ENCODE measurements at regions not wholly inside any gene's neighbourhood (a gene's known extent, or its start where the extent isn't known, plus 50 kb on each side); places are given as distances from the start of the nearest gene placed in this dataset.
A peak's percentile ranks its signal among the peaks of the same experiment; 100 is the strongest.

DNA sequence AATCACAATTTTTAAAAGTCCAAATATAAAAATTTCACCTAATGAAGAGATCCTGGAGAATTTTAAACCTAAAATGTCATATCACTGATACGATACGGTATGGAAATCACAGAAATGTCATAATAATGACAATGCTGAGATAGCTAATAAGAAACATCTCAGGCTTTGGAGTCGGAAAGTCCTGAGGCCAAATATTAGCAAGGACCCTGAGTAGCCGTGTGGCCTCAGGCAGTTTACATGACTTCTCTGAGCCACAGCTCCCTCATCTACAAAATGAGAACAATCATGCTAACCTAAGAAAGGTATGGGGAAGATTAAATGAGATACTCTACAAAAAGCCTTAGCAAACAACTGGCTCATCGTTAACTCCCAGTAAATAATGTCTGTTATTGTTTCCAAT is 100.9 kb upstream of the NEBL start:
- H3K4me3 Mint-ChIP-seq (ENCODE audit: unreplicated experiment): no peak overlapping the region
- POLR2A ChIA-PET: no interaction called here

DNA sequence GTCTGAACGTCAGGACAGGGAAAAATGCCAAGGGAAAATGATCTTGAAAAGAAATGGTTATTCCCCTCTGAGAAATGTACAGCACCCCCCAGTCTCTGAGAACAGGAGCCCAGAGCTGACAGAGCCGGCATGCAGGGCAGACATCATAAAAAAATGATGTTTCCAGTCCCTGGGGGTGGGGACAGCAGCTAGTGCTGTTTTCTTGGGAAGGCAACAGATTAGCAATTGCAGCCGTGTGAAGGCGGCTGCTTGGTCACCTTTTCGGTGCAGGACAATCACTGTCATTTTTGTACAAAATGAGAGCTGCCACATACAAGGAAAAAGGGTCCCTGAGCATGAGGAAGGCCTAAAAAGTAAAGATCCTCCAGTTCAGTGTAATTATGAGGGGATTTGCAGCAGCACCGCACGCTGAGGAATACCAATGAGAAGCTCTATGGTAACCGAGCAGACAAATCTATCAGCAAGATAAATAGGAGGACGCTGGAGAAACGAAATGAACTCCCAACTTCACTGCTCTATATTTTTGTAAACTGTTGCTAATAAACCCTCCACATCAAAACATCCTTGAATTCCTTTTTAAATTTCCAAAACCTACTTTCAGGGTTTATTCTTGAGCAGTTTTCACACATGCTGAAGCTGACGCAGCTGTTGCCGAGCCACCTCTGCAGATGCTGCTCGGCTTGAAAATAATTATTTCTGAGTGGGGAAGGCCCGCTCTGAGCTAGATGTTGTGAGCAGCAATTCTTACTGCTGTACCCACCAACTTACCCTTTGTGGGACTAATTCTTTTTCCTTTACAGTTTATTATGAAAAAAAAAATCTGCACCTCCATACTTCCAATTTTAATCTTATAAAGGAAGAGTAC is 98.2 kb upstream of the NEBL start:
- TF ChIP-seq, protein P1, sequence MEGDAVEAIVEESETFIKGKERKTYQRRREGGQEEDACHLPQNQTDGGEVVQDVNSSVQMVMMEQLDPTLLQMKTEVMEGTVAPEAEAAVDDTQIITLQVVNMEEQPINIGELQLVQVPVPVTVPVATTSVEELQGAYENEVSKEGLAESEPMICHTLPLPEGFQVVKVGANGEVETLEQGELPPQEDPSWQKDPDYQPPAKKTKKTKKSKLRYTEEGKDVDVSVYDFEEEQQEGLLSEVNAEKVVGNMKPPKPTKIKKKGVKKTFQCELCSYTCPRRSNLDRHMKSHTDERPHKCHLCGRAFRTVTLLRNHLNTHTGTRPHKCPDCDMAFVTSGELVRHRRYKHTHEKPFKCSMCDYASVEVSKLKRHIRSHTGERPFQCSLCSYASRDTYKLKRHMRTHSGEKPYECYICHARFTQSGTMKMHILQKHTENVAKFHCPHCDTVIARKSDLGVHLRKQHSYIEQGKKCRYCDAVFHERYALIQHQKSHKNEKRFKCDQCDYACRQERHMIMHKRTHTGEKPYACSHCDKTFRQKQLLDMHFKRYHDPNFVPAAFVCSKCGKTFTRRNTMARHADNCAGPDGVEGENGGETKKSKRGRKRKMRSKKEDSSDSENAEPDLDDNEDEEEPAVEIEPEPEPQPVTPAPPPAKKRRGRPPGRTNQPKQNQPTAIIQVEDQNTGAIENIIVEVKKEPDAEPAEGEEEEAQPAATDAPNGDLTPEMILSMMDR (IDR thresholded peaks at IDR 0.05; ENCODE audit: unreplicated experiment): no peak
- POLR2A ChIA-PET: interaction anchor here (0.5 to 0.6 kb wide), 3 partner anchors 8 to 66 kb away, joined by 3 to 4 read pairs (median 3); no protein-coding TSS in a partner anchor
- no TSS peak for BruUV-seq (replicated peaks)
- Mint-ChIP-seq H3K27me3 (ENCODE audit: insufficient read depth, unreplicated experiment) (no peaks in the 10 kb centered on the region), H3K4me3 (ENCODE audit: unreplicated experiment) (no peak overlapping the region), H3K9me3 (ENCODE audit: unreplicated experiment) (no peaks in the 10 kb centered on the region), H3K4me1 (ENCODE audit: insufficient read depth, unreplicated experiment) (peaks cover 26% of the 10 kb centered on the region), H3K36me3 (ENCODE audit: insufficient read depth, unreplicated experiment) (no peaks in the 10 kb centered on the region), H3K27ac (ENCODE audit: low read depth, unreplicated experiment) (no peak overlapping the region)
- no peak for DNase-seq (ENCODE audit: unreplicated experiment)
- CTCF ChIA-PET: interaction anchor here (0.6 kb wide), 1 partner anchor 69 kb away, joined by 6 read pairs; no protein-coding TSS in a partner anchor
- intact Hi-C loops (cut with micrococcal nuclease): no loop called here

More for the DNA sequence above, 100.9 kb upstream of the NEBL start:
- BruUV-seq (replicated peaks): no TSS peak
- H3K27ac Mint-ChIP-seq (ENCODE audit: low read depth, unreplicated experiment): no peak overlapping the region
- CTCF ChIA-PET: interaction anchor here (0.7 to 0.8 kb wide), 2 partner anchors 24 to 80 kb away, joined by 3 read pairs; no protein-coding TSS in a partner anchor
- peaks cover 46% of the 10 kb centered on the region for H3K4me1 Mint-ChIP-seq (ENCODE audit: insufficient read depth, unreplicated experiment)
- no peak for DNase-seq (ENCODE audit: unreplicated experiment)
- no peaks in the 10 kb centered on the region for H3K9me3 Mint-ChIP-seq (ENCODE audit: unreplicated experiment)
- TF ChIP-seq, protein P1 (IDR thresholded peaks at IDR 0.05; ENCODE audit: unreplicated experiment): no peak
- no peaks in the 10 kb centered on the region for H3K36me3 Mint-ChIP-seq (ENCODE audit: insufficient read depth, unreplicated experiment)
- intact Hi-C loops (cut with micrococcal nuclease): no loop called here
- no peaks in the 10 kb centered on the region for H3K27me3 Mint-ChIP-seq (ENCODE audit: insufficient read depth, unreplicated experiment)

DNA sequence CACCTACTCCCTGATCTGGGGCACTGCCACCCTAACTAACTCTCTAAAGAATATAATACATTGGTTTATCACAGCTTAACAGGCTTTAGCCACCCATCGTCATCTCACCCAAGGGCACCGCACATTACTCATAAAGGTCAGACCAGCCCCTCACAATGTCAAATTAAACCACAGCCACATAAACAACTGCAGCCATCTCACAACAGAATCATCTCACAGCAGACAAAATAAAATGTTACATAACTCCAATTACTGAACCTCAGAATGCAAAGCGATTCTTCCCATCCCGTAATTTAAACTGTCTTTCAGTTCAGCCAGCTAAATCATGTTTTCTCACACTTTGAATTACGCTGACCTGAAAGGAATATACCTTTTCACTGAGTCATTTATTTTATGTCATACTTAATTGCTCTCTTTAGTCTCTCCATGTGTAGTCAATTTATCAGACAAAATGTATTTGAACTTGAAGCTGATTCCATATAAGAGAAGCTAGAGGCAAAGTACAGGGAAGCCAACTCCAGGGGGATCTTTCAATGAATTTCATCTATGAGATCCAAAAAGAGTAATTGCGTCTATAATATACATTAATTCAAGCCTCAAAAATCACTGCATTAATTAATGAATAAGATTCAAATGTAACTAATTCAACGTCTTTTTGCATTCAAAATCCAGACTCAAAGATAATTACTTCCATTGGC is 96.9 kb upstream of the NEBL start:
- TF ChIP-seq, protein P1 (IDR thresholded peaks at IDR 0.05; ENCODE audit: unreplicated experiment): no peak
- peak; percentile 77 for DNase-seq (ENCODE audit: unreplicated experiment)
- no peaks in the 10 kb centered on the region for H3K9me3 Mint-ChIP-seq (ENCODE audit: unreplicated experiment)
- POLR2A ChIA-PET: interaction anchor here (0.5 to 2.5 kb wide), 5 partner anchors 9 to 106 kb away, joined by 3 to 13 read pairs (median 3); no protein-coding TSS in a partner anchor
- no peaks in the 10 kb centered on the region for H3K36me3 Mint-ChIP-seq (ENCODE audit: insufficient read depth, unreplicated experiment)
- CTCF ChIA-PET: no interaction called here
- intact Hi-C loops (cut with micrococcal nuclease): no loop called here
- BruUV-seq (replicated peaks): no TSS peak
- peaks cover 26% of the 10 kb centered on the region for H3K4me1 Mint-ChIP-seq (ENCODE audit: insufficient read depth, unreplicated experiment)
- H3K27ac Mint-ChIP-seq (ENCODE audit: low read depth, unreplicated experiment): peak overlapping the region; percentile 21
- H3K27me3 Mint-ChIP-seq (ENCODE audit: insufficient read depth, unreplicated experiment): no peaks in the 10 kb centered on the region
- no peak overlapping the region for H3K4me3 Mint-ChIP-seq (ENCODE audit: unreplicated experiment)

DNA sequence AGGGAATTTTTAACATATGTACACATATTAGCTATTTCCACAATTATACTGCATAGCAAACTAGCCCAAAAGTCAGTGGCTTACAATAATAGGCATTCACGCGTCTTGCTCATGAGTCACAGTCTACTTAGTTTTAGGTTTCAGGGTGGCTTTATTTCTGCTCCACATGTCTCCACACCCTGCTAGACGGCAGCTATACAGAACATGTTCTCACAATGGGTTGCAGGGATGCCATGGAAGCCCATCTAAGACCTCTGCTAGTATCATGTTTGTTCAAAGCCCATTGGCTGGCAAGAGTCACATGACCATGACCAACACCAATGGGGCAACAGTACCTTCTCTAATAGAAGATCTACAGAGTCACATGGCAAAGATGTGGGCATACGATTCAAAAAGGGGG is 96.3 kb upstream of the NEBL start:
- Mint-ChIP-seq H3K36me3 (ENCODE audit: insufficient read depth, unreplicated experiment) (no peaks in the 10 kb centered on the region), H3K4me3 (ENCODE audit: unreplicated experiment) (no peak overlapping the region)

More for the DNA sequence above, 96.3 kb upstream of the NEBL start:
- ChIA-PET POLR2A (interaction anchor here (0.7 to 2.5 kb wide), 3 partner anchors 15 to 30 kb away, joined by 3 to 13 read pairs (median 3); no protein-coding TSS in a partner anchor), CTCF (interaction anchor here (1.2 kb wide), 1 partner anchor 75 kb away, joined by 4 read pairs; no protein-coding TSS in a partner anchor)
- BruUV-seq (replicated peaks): no TSS peak
- intact Hi-C loops (cut with micrococcal nuclease): no loop called here
- DNase-seq (ENCODE audit: unreplicated experiment): peak; percentile 74
- no peaks in the 10 kb centered on the region for H3K27me3 Mint-ChIP-seq (ENCODE audit: insufficient read depth, unreplicated experiment)
- no peaks in the 10 kb centered on the region for H3K9me3 Mint-ChIP-seq (ENCODE audit: unreplicated experiment)
- H3K4me1 Mint-ChIP-seq (ENCODE audit: insufficient read depth, unreplicated experiment): peaks cover 30% of the 10 kb centered on the region
- peak overlapping the region; percentile 21 for H3K27ac Mint-ChIP-seq (ENCODE audit: low read depth, unreplicated experiment)
- TF ChIP-seq, protein P1 (IDR thresholded peaks at IDR 0.05; ENCODE audit: unreplicated experiment): no peak

Data from MCF 10A (cell line).